ENCODE measurements at regions not wholly inside any gene's neighbourhood (a gene's known extent, or its start where the extent isn't known, plus 50 kb on each side); places are given as distances from the start of the nearest gene placed in this dataset.
"Not testable (repeated sequence)": the region's sequence is repeated elsewhere in the genome, so short reads cannot be mapped to it uniquely, and the experiment has no call there.

DNA sequence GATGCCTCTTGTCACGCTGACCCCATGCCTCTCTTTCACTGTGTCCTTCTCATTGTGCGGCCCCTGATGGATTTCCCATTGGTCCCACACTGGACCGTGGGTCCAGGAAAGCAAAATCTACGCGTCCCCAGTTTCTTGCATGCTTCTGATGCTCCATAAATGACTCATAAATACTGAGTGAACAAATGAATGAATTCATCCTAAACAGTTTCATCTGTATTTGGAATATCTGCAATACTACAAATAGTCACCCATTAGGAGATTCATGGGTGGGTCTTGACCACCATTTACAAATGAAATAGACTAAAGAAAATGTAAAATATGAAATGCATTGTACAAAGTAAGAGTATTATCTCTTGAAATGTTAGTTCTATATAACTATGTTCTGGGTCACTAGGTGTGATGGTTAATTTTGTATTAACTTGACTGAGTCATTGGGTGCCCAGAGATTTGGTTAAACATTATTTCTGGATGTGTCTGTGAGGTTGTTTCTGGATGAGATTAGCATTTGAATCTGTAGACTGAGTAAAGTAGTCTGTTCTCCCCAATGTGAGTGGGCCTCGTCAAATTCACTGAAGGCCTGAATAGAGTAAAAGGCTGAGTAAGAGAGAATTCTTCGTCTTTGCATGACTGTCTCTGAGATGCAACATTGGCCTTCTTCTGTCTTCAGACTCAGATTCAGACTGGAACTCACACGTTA, 448.7 kb downstream of the PREX1 start:
- ATAC-seq (replicated peaks), result no peak
- Mint-ChIP-seq H3K27me3 (peaks cover 23% of the 10 kb centered on the region), H3K4me1 (no peaks in the 10 kb centered on the region), H3K27ac (no peak overlapping the region), H3K36me3 (ENCODE audit: low read depth) (no peaks in the 10 kb centered on the region), H3K9me3 (no peaks in the 10 kb centered on the region), H3K4me3 (no peak overlapping the region)

DNA sequence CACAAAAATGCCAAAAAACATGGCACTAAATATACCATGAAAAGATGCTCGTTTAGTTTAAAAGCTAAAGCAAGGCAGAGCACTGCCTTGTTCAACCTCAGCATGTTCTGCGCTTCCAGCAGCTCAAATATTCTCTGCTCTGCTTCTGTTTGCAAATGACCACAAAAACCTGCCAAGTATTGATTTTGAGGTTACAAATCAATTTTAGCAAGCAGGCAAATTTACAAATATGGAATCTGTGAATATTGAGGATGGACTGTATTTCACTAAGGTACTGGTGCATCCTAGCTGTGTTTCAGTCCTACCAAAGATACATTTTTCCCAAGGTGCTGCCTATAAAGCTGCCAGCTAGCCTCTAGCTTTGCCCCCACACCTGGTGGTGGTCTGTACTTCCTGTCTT, 449.9 kb downstream of the PREX1 start:
- peaks cover 24% of the 10 kb centered on the region for H3K27me3 Mint-ChIP-seq
- no peaks in the 10 kb centered on the region for H3K9me3 Mint-ChIP-seq
- no peaks in the 10 kb centered on the region for H3K4me1 Mint-ChIP-seq
- ATAC-seq (replicated peaks), result no peak
- no peak overlapping the region for H3K4me3 Mint-ChIP-seq
- H3K27ac Mint-ChIP-seq, result no peak overlapping the region
- no peaks in the 10 kb centered on the region for H3K36me3 Mint-ChIP-seq (ENCODE audit: low read depth)

DNA sequence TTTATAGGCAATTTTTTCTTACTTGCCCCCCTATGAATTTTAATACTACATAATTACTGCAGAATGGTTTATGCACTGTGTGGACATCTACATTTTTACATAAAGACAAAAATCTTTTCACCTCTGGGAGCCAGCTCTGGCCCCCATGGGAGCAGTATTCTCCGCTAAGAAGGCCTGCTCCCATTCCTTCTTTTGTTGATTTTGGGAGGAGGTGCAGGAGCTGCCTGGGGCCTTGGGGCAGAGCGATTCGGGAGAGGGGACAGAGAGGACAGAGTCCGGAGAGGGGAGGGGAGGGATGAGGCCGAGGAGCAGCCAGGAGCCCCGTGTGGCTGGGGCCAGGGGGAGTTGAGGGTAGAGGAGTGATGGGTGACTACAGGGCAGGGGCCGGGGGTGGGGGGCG, 452.0 kb downstream of the PREX1 start:
- Mint-ChIP-seq H3K4me1 (no peaks in the 10 kb centered on the region), H3K9me3 (no peaks in the 10 kb centered on the region), H3K36me3 (ENCODE audit: low read depth) (no peaks in the 10 kb centered on the region), H3K4me3 (no peak overlapping the region), H3K27ac (no peak overlapping the region), H3K27me3 (peaks cover 21% of the 10 kb centered on the region)
- ATAC-seq (replicated peaks), result no peak

DNA sequence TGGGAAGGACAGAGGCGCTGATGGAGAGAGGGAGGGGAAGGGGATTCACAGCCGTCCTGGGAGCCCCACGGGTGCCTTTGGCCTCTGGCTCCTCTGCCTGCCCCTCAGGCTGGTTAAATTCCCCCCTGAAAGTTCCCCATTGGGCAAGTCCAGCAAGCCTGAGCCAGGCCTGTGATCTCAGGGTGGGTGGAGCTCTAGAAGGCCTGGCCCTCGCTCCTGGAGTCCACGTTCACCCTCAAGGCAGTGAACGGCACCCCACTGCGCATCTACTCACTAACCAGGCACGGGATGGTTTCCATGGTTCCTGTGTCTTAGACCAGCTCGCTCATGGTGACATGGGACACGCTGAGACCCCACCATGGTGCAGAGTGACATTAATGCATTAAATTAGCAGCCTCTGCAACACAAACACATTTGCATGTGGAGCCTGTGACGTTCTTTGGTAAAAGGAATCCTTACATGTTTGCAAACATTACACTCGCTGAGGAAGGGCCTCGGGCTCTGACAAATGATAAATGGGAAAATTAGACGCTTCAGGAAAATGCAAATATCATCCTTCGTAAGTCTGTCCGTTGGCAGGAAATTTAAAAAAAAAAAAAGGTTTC, 452.7 kb downstream of the PREX1 start:
- no peak overlapping the region for H3K27ac Mint-ChIP-seq
- ATAC-seq (replicated peaks), result no peak
- no peaks in the 10 kb centered on the region for H3K9me3 Mint-ChIP-seq
- H3K4me3 Mint-ChIP-seq, result no peak overlapping the region
- peaks cover 22% of the 10 kb centered on the region for H3K27me3 Mint-ChIP-seq
- H3K4me1 Mint-ChIP-seq, result no peaks in the 10 kb centered on the region
- no peaks in the 10 kb centered on the region for H3K36me3 Mint-ChIP-seq (ENCODE audit: low read depth)

DNA sequence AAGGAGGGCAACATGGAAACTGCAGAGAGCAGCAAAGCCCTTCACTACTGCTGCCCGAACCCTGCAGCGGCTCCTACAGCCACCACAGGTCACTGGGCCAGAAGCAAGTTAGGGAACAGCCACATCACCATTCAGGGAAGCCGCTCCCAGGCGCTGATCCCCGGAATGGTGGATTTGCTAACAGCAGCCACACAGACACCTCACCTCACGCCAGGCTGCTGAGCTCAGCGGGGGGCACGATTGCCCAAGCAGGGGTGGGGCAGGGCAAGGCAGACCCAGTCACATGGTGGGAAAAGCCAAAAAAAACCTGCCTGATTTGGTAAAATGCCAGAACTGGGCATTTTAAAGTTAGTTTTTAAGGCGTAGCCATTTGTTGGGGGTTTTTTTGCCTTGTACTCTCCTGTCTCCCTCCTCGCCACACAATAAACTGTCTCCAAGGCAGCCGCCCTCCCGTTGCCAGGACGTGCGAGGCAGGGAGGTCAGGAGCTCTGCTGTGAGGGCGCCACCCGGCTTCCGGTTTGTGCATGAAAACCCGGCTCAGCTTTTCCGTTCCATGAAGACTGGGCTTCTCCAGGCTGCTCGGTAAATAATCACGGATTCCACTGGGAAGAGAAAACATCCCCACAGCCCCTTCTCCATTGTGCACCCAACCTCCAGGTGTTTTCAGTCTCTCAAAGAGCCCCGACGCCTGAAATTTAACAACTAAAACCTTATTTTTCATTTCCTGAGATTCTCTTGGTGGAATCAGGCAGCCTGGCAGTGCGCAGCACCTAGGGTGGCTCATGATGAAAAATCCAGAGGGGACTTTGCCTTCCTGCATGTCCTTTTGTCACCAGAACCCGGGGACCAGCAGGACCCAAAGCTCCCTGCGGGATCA, 453.5 kb downstream of the PREX1 start:
- H3K9me3 Mint-ChIP-seq; H3K27ac Mint-ChIP-seq; ATAC-seq (replicated peaks); H3K4me1 Mint-ChIP-seq; H3K36me3 Mint-ChIP-seq (ENCODE audit: low read depth); H3K4me3 Mint-ChIP-seq: not testable (repeated sequence)
- peaks cover 22% of the 10 kb centered on the region for H3K27me3 Mint-ChIP-seq

DNA sequence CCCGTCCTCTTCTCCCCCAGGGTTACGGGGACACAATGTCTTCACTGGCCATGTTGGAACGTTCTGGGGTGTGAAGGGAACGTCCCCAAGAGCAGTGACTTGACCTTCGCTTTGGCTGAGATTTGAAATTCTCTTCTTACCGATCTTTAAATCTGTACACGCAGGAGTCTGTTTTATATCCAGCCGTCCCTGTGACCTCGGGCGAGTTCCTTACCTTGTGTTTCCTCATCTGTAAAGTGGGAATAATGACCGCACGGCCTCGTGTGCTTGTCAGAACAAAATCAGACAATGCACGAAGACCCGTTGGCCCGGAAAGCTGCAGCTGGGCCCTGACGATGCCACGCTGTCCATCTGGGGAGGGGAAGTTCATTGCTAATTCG, 454.3 kb downstream of the PREX1 start:
- Mint-ChIP-seq H3K27ac (no peak overlapping the region), H3K9me3 (no peaks in the 10 kb centered on the region), H3K27me3 (peaks cover 22% of the 10 kb centered on the region), H3K36me3 (ENCODE audit: low read depth) (no peaks in the 10 kb centered on the region), H3K4me3 (no peak overlapping the region), H3K4me1 (no peaks in the 10 kb centered on the region)
- ATAC-seq (replicated peaks), result no peak

GRCh38 chr20:48372851-48373554, 454.8 kb downstream of the PREX1 start:
- H3K4me3 Mint-ChIP-seq; H3K36me3 Mint-ChIP-seq (ENCODE audit: low read depth); H3K9me3 Mint-ChIP-seq; ATAC-seq (replicated peaks); H3K4me1 Mint-ChIP-seq; H3K27ac Mint-ChIP-seq: not testable (repeated sequence)
- H3K27me3 Mint-ChIP-seq, result peaks cover 22% of the 10 kb centered on the region

- H3K36me3 Mint-ChIP-seq (ENCODE audit: low read depth), result no peaks in the 10 kb centered on the region
- peaks cover 23% of the 10 kb centered on the region for H3K27me3 Mint-ChIP-seq
- H3K4me1 Mint-ChIP-seq, result no peaks in the 10 kb centered on the region
- no peak for ATAC-seq (replicated peaks)
- no peak overlapping the region for H3K4me3 Mint-ChIP-seq
- H3K27ac Mint-ChIP-seq, result no peak overlapping the region
- no peaks in the 10 kb centered on the region for H3K9me3 Mint-ChIP-seq
Observed at GRCh38 chr20:48371211-48371610, 456.6 kb downstream of the PREX1 start.

GRCh38 chr20:48368580-48369021, 459.2 kb downstream of the PREX1 start:
- peaks cover 24% of the 10 kb centered on the region for H3K27me3 Mint-ChIP-seq
- not testable (repeated sequence) for H3K4me3 Mint-ChIP-seq; H3K36me3 Mint-ChIP-seq (ENCODE audit: low read depth); H3K27ac Mint-ChIP-seq; H3K4me1 Mint-ChIP-seq; H3K9me3 Mint-ChIP-seq; ATAC-seq (replicated peaks)

- H3K36me3 Mint-ChIP-seq (ENCODE audit: low read depth); H3K9me3 Mint-ChIP-seq; H3K4me3 Mint-ChIP-seq; H3K4me1 Mint-ChIP-seq; H3K27ac Mint-ChIP-seq: not testable (repeated sequence)
- H3K27me3 Mint-ChIP-seq, result peaks cover 24% of the 10 kb centered on the region
- ATAC-seq (replicated peaks), result peak; percentile 48
Observed at GRCh38 chr20:48367541-48368358, 460.0 kb downstream of the PREX1 start.

- ATAC-seq (replicated peaks), result no peak
- H3K27me3 Mint-ChIP-seq, result peaks cover 22% of the 10 kb centered on the region
- H3K4me1 Mint-ChIP-seq, result no peaks in the 10 kb centered on the region
- no peaks in the 10 kb centered on the region for H3K9me3 Mint-ChIP-seq
- H3K36me3 Mint-ChIP-seq (ENCODE audit: low read depth), result no peaks in the 10 kb centered on the region
- no peak overlapping the region for H3K27ac Mint-ChIP-seq
- H3K4me3 Mint-ChIP-seq, result no peak overlapping the region
Observed at GRCh38 chr20:48366230-48366629, 461.6 kb downstream of the PREX1 start.

DNA sequence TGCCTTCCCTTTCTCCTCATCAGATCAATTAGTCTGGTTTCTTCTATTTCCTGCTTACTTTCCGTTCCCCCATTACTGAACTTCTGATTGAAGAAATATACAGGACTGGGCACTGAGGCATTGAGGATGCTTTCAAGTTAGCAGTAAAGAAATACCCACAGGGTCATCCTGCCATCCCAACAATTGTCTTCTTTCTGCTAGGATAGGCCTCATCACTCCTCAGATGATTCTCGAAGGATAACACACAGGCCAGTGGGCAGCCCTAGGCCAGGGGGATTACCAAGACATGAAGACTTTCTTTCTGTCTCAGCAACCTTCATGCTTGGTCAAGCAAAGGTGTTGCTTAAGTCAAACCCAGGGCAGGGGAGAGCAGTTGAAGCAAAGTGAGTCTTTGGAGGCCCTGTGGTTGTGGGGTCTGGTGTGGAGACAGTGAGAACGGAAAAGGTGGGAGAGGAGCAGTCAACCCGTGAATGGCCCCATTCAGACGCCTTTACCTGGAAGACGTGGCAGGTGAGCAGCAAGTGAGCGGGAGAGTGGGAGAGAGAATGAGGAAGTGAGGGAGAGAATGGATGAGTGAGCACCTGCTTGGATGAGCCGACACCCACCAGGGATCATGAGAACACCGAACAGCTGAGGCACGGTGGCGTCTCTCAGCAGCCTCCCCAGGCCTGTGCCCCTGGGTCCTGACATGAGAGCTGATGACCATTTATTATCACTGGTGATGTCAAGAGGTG, 462.9 kb downstream of the PREX1 start:
- ATAC-seq (replicated peaks), result no peak
- H3K36me3 Mint-ChIP-seq (ENCODE audit: low read depth), result no peaks in the 10 kb centered on the region
- no peaks in the 10 kb centered on the region for H3K4me1 Mint-ChIP-seq
- peaks cover 21% of the 10 kb centered on the region for H3K27me3 Mint-ChIP-seq
- no peak overlapping the region for H3K27ac Mint-ChIP-seq
- no peaks in the 10 kb centered on the region for H3K9me3 Mint-ChIP-seq
- H3K4me3 Mint-ChIP-seq, result no peak overlapping the region

- no peaks in the 10 kb centered on the region for H3K9me3 Mint-ChIP-seq
- H3K4me1 Mint-ChIP-seq, result no peaks in the 10 kb centered on the region
- H3K27ac Mint-ChIP-seq, result no peak overlapping the region
- ATAC-seq (replicated peaks), result no peak
- H3K27me3 Mint-ChIP-seq, result peaks cover 21% of the 10 kb centered on the region
- no peak overlapping the region for H3K4me3 Mint-ChIP-seq
- H3K36me3 Mint-ChIP-seq (ENCODE audit: low read depth), result no peaks in the 10 kb centered on the region
Observed at GRCh38 chr20:48364055-48364454, 463.7 kb downstream of the PREX1 start.

All from activated T-helper 17 cell treated with anti-CD3 and anti-CD28 coated beads, Interleukin-2, amount 50 U/mL, for 72 hours (primary cell).